ENCODE measurements at regions not wholly inside any gene's neighbourhood (a gene's known extent, or its start where the extent isn't known, plus 50 kb on each side); places are given as distances from the start of the nearest gene placed in this dataset.

DNA sequence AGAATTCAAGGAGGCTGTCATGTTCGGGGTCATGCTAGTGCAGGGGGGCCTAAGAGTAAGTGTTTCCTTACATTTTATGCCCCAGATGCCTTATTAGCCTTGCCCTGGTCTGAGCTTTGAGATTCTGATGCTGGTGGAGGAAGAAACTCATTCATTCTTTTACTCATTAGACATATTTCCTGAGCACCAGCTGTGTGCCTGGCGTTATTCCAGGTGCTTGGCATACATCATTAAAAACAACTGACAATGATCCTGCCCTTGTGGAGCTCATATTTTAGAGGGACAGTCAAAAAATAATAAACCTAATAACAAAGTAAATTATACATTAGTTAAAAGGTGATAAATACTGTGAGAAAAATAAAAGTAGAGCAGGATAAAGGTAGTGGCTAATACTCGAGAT, 138.9 kb upstream of the SGCD start (continued):
- TF ChIP-seq TAF1 (IDR thresholded peaks at IDR 0.05; ENCODE audit: low read depth, low read length) (no peak), CBX8 (IDR thresholded peaks at IDR 0.05; ENCODE audit: borderline replicate concordance, low read depth, low read length) (no peak)

All from H1 (cell line).